ENCODE measurements at regions not wholly inside any gene's neighbourhood (a gene's known extent, or its start where the extent isn't known, plus 50 kb on each side); places are given as distances from the start of the nearest gene placed in this dataset.

DNA sequence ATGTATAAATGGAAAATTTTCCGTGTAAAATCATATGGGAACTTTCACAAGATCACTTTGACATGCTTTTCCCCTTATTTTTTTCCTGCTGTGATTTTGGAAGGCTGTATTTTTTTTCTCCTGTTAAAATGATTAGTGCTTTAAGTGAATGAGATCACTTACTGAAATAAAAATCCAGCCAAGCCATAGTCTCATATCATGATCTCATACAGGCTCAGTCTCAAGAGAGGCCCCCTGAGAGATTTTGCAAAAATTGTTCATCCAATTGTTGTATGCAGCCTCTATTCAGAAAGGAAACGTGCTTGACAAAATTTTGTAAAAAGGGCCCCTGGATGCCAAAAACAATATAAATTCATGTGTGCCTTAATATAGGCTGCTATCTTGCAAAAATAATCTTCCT is 528.2 kb downstream of the HDGFL1 start:
- ChIA-PET CTCF (interaction anchor here (0.5 kb wide), 1 partner anchor 181 kb away, joined by 3 read pairs; no protein-coding TSS in a partner anchor), POLR2A (no interaction called here)
- Mint-ChIP-seq H3K27me3 (ENCODE audit: insufficient read depth, unreplicated experiment) (no peaks in the 10 kb centered on the region), H3K4me1 (ENCODE audit: insufficient read depth, unreplicated experiment) (no peaks in the 10 kb centered on the region), H3K4me3 (ENCODE audit: unreplicated experiment) (no peak overlapping the region), H3K9me3 (ENCODE audit: unreplicated experiment) (no peaks in the 10 kb centered on the region), H3K36me3 (ENCODE audit: insufficient read depth, unreplicated experiment) (peaks cover 5% of the 10 kb centered on the region), H3K27ac (ENCODE audit: low read depth, unreplicated experiment) (no peak overlapping the region)
- no TSS peak for BruUV-seq (replicated peaks)
- DNase-seq (ENCODE audit: unreplicated experiment) = no peak
- TF ChIP-seq, protein P1, sequence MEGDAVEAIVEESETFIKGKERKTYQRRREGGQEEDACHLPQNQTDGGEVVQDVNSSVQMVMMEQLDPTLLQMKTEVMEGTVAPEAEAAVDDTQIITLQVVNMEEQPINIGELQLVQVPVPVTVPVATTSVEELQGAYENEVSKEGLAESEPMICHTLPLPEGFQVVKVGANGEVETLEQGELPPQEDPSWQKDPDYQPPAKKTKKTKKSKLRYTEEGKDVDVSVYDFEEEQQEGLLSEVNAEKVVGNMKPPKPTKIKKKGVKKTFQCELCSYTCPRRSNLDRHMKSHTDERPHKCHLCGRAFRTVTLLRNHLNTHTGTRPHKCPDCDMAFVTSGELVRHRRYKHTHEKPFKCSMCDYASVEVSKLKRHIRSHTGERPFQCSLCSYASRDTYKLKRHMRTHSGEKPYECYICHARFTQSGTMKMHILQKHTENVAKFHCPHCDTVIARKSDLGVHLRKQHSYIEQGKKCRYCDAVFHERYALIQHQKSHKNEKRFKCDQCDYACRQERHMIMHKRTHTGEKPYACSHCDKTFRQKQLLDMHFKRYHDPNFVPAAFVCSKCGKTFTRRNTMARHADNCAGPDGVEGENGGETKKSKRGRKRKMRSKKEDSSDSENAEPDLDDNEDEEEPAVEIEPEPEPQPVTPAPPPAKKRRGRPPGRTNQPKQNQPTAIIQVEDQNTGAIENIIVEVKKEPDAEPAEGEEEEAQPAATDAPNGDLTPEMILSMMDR (IDR thresholded peaks at IDR 0.05; ENCODE audit: unreplicated experiment) = no peak
- intact Hi-C loops (cut with micrococcal nuclease) = no loop called here

DNA sequence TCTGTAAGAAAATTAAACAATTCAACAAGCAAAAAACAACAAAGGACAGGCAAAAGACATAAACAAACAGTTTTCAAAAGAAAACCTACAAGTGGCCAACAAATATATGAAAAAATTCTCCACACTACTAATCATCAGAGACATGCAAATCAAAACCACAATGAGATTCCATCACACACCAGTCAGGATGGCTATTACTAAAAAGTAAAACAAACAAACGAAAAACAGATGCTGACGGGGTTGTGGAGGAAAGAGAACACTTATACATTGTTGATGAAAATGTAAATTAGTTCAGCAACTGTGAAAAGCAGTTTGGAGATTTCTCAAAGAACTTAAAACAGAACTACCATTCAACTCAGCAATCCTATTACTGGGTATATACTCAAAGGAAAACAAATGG is 537.6 kb downstream of the HDGFL1 start:
- Mint-ChIP-seq H3K27ac (ENCODE audit: low read depth, unreplicated experiment) (no peak overlapping the region), H3K9me3 (ENCODE audit: unreplicated experiment) (peaks cover 7% of the 10 kb centered on the region), H3K27me3 (ENCODE audit: insufficient read depth, unreplicated experiment) (no peaks in the 10 kb centered on the region), H3K4me3 (ENCODE audit: unreplicated experiment) (no peak overlapping the region), H3K4me1 (ENCODE audit: insufficient read depth, unreplicated experiment) (no peaks in the 10 kb centered on the region), H3K36me3 (ENCODE audit: insufficient read depth, unreplicated experiment) (no peaks in the 10 kb centered on the region)
- intact Hi-C loops (cut with micrococcal nuclease) = no loop called here
- POLR2A ChIA-PET = no interaction called here
- DNase-seq (ENCODE audit: unreplicated experiment) = peak; percentile 27
- TF ChIP-seq, protein P1 (IDR thresholded peaks at IDR 0.05; ENCODE audit: unreplicated experiment) = no peak
- BruUV-seq (replicated peaks) = no TSS peak
- CTCF ChIA-PET = no interaction called here

DNA sequence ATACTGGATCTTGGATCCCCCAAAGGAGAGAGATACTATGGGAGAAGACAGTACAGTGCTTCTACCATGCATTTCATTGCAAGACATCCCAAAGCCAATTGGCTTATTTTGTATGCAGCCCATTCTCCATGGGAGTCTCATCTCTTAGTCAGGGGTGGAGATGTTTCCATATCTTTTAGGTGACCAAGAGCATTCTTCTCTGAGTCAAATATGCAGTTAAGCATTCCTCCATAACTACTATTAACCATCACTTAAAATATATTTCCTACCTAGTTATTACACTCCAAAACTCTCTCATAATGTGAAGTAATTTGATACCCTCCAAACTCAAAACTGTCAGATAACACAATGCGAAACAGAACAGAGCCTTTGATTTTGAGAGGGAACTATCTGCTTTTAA is 542.6 kb downstream of the HDGFL1 start:
- POLR2A ChIA-PET = no interaction called here
- H3K27ac Mint-ChIP-seq (ENCODE audit: low read depth, unreplicated experiment) = no peak overlapping the region

DNA sequence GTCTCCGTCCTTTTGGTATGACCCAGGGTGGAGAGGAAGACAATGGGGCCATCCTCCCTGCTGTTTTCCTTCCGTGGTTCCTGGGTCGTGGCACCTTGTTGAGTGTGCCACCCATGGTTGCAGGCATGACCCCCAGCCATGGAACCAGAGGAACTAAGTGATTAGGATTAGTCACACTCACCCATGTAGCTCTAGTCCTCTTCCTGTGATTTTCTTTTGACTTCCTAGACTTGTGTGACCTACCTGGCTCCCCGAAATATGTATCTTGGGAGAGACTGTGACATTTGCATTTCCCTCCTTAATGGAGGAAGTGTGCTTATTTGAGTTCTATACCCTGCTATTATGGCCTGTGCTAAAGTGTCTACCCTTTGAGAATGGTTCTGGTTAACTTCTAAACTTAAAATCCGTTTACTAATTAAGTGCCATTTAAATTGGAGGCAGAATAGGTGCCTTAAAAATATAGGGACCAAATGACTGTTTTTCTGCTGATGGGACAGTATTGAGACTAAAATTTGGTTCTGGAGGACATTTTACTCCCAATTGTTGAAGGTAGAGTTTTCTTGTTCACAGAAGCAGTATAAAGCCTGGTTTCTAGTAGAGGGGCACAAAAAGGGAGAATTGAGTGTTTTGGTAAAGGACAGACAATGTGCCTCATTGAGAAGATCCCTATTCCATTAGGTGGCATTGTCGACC is 545.6 kb downstream of the HDGFL1 start:
- no TSS peak for BruUV-seq (replicated peaks)
- H3K9me3 Mint-ChIP-seq (ENCODE audit: unreplicated experiment) = no peaks in the 10 kb centered on the region

More for the DNA sequence above, 542.6 kb downstream of the HDGFL1 start:
- BruUV-seq (replicated peaks) = no TSS peak
- no peak overlapping the region for H3K4me3 Mint-ChIP-seq (ENCODE audit: unreplicated experiment)
- CTCF ChIA-PET = no interaction called here
- H3K36me3 Mint-ChIP-seq (ENCODE audit: insufficient read depth, unreplicated experiment) = no peaks in the 10 kb centered on the region
- no peaks in the 10 kb centered on the region for H3K27me3 Mint-ChIP-seq (ENCODE audit: insufficient read depth, unreplicated experiment)
- no peaks in the 10 kb centered on the region for H3K9me3 Mint-ChIP-seq (ENCODE audit: unreplicated experiment)
- H3K4me1 Mint-ChIP-seq (ENCODE audit: insufficient read depth, unreplicated experiment) = no peaks in the 10 kb centered on the region
- DNase-seq (ENCODE audit: unreplicated experiment) = no peak
- TF ChIP-seq, protein P1 (IDR thresholded peaks at IDR 0.05; ENCODE audit: unreplicated experiment) = no peak
- intact Hi-C loops (cut with micrococcal nuclease) = no loop called here

More for the DNA sequence above, 545.6 kb downstream of the HDGFL1 start:
- Mint-ChIP-seq H3K4me3 (ENCODE audit: unreplicated experiment) (no peak overlapping the region), H3K36me3 (ENCODE audit: insufficient read depth, unreplicated experiment) (no peaks in the 10 kb centered on the region), H3K27ac (ENCODE audit: low read depth, unreplicated experiment) (no peak overlapping the region), H3K4me1 (ENCODE audit: insufficient read depth, unreplicated experiment) (no peaks in the 10 kb centered on the region), H3K27me3 (ENCODE audit: insufficient read depth, unreplicated experiment) (no peaks in the 10 kb centered on the region)
- intact Hi-C loops (cut with micrococcal nuclease) = no loop called here
- ChIA-PET CTCF (no interaction called here), POLR2A (no interaction called here)
- TF ChIP-seq, protein P1 (IDR thresholded peaks at IDR 0.05; ENCODE audit: unreplicated experiment) = no peak
- no peak for DNase-seq (ENCODE audit: unreplicated experiment)
